Stimulated activated naive CD4-positive, alpha-beta T cell (primary cell): ENCODE measurements at regions not wholly inside any gene's neighbourhood (a gene's known extent, or its start where the extent isn't known, plus 50 kb on each side); places are given as distances from the start of the nearest gene placed in this dataset.

ENCODE experiments used
- DNase-seq, 6 experiments: peaks; one replicate each; lab custom pipeline; 2025; lab: John Stamatoyannopoulos, UW

DNA sequence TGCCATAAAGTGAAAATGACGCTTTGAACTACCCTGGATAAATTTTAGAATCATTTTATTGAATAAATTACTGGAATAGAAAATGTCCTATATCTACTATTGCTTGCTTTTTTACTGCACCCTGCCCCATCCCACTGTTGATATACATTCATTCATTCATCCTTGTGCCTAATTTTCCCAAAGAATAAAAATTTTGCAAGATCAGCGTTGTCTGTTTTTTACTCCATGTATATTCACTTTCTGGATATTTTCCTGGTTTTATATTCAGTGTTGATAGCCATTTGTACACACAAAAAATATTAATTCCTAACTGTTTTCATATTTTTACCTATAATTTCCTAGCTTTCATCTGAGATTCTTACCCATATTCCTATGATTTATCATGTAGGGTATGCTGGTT, 262.9 kb upstream of the MAGI2 start:
- DNase-seq, result no peak

DNA sequence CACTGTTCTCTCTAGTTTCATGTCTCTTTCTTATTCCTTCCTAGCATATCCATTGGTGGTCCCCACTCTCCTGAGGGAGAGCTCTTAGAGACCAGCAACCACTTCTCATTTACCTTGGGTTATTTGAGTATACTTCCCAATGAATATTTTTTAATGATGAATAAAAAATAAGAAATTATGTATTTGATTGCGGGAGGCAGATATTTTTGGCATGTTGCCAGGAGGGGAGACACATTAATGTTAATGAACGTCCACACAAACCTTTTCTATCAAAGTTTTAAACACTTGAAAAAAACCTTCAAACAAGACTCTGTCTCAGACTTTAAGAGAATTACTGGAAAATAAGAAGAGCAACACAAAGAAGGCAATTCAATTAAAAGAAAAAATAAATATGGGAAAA, 260.6 kb upstream of the MAGI2 start:
- DNase-seq, result no peak

DNA sequence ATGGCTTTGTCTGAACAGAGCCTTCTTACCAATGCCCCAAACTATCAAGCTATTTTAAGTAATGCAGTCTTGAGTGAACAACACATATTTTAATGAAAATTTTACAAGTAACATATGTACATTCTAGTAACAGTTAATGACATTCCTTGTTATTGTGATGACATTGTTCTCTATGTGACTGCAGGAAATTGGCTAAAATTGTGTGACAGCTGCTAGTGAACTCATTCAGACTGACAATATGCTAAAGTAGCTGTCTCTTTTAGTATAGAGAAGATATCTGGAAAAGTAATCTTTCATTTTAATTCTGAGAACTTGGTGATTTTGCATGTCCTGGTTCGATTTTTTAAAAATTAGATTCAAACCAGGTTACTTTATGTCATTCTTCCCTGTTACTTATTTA, 259.8 kb upstream of the MAGI2 start:
- DNase-seq, result no peak

DNA sequence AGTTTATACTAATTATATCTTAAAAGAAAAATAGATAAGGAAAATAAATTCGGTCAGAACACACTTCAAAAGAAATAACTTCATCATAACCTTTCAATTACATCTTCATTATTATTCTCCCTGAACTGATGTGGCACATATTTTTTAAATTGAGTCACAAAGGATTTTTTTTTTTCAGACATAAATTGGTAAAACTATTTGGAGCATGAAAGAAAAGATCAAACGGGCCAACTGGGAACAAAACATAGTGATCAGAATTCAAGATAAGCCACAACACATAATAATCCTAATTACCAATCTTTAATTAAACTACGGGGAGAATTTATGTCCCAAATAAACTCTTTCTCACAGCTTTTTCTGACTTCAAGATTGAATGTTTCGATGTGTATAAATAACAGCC, 258.2 kb upstream of the MAGI2 start:
- no peak for DNase-seq

DNA sequence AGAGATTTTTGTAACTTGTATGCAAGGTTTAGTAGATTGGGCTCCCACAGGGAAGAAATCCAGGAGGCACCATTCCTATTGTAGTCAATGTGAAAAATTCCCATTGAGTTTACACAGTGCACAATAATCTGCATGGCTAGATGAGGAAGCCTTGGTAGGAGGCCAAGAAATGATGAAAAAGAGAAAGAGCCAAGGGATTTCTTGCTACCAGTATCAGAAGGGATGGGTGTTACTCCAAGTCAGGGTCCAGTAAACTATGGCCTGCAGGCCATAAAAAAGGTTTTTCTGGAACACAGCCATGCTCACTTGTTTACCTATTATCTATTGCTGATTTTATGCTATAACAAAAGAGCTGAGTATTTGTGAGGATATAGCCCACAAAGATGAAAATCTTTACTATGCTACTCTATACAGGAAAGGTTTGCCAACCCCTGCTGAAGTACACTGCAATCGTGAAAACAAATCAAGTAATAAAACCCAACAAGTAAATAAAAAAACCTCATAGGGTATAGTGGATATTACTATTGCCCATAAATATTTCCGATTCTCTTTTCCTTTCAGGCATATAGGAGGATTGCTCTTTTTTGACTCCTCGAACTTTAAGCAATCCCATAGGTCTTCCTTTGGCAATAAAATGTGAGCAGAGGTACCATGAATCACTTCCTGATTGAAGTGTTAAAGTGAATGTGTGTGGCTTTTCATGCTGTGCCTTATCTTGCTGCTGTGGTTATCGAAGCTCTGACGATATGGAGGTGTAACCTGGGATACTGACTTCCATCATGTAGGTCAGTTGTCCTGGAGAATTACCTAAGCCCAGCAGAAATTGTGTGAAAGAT, 256.3 kb upstream of the MAGI2 start:
- no peak for DNase-seq

DNA sequence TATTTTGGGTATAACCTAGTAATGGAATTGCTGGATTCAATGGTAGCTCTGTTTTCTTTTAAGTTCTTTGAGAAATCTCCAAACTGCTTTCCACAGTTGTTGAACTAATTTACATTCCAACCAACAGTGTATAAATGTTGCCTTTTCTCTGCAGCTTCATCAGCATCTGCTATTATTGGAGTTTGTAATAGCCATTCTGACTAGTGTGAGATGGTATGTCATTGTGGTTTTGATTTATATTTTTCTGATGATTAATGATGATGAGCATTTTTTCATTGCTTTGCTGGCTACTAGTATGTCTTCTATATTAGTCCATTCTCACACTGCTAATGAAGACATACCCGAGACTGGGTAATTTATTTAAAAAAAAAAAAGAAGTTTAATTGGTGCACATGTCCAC, 248.6 kb upstream of the MAGI2 start:
- DNase-seq, result no peak

DNA sequence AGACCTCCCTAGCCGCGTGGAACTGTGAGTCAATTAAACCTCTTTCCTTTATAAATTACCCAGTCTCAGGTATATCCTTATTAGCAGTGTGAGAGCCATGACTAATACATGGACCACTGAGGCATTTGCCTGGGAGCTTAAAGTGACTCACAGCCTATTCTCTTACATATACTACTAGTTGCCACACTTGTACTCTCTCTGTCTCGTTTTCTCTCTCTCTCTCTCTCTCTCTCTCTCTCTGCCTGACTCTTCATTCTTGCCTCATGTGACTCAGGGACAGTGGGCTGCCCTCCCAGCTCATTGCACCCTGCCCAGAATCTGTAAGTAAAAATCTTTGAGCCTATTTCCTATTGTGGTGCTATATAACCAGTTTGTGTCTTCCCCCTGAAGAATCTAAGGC, 238.5 kb upstream of the MAGI2 start:
- no peak for DNase-seq

DNA sequence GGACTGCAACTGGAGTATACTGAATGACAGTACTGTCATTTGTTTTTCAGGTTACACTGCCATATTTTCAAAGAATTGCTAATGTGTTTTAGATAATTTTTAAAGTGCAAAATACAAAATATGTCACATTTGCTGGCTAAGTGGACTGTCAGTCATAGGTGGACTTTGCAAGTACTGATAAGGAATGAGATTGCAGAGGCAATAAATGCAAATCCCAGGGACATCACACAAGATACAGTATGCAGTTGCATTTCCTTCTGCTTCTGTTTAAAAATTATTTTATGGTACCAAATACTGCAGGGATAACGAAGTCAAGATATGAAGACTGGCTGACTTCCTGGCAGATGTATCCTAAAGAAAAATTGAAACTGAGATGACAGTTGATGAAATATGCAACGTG, 237.6 kb upstream of the MAGI2 start:
- DNase-seq, result no peak

DNA sequence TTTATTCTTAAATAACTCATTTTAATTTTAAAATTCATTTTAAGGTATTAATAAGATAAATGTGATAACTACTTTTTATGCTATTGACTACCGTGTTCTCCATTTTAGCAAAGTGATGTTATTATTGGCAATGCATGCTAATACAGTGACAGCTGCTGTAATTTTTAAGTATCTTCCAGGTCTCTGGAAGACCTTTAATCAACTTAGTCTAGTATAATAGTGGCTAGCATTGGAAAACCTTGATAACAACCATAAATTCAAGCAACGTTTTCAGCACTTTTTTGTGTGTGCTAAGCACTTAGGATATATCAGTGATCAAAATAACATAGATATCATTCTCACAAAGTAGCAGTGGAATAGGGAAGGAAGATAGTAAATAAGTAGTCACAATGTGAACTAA, 230.9 kb upstream of the MAGI2 start:
- no peak for DNase-seq

DNA sequence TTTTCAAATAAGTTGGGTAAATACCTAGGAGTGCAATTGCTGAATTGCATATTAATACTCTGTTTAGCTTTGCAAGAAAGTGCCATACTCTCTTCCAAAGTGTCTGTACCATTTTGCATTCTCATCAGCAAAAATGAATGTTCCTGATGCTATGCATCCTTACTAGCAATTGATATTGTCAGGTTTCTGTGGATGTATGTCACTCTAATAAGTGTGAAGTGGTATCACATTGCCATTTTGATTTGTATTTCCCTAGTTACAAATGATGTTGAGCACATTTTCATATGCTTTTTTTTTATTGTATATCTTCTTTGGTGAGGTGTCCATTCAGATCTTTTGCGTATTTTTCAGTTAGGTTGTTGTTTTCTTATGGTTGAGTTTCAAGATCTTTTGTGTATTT, 230.4 kb upstream of the MAGI2 start:
- DNase-seq, result no peak

DNA sequence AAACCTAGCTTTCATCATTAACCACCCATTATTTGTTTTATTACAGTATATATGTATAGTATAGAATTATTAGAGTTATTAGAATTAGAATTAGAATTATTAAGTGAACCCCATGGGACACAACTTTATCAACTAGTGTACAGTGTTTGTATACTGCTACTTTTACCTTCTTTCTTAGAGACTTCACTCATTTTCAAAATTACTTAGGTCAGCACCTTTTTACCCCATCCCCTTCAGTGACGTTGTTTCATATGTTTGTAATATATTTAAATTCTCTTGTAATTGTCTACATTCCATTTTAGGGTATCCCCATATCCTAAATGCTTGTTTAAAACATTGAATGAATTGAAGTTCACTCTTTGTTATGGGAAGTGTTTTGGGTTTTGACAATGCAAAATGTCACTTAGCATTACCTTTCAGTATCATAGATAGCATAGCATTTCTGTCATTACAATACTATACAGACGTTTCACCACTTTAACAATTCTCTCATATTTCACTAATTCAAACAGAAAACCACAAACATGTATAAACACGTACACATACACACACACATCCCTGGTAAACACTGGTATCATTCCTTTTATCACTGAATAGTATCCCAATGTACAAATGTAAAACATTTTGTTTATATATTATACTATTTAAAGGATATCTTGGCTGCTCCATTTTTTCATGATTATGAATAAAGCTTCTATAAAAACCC, 229.9 kb upstream of the MAGI2 start:
- DNase-seq, result no peak

DNA sequence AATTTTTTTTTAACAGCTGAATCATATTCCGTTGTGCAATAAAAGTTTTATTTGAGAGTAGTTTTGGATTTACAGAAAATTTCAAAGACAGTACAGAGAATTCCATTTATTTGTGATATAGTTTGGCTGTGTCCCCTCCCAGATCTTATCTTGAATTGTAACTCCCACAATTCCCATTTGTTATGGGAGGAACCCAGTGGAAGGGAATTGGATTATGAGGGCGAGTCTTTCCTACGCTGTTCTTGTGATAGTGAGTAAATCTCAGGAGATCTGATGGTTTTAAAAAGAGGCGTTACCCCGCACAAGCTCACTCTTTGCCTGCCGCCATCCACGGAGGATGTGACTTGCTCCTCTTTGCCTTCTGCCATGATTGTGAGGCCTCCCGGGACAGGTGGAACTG, 228.0 kb upstream of the MAGI2 start:
- no peak for DNase-seq

DNA sequence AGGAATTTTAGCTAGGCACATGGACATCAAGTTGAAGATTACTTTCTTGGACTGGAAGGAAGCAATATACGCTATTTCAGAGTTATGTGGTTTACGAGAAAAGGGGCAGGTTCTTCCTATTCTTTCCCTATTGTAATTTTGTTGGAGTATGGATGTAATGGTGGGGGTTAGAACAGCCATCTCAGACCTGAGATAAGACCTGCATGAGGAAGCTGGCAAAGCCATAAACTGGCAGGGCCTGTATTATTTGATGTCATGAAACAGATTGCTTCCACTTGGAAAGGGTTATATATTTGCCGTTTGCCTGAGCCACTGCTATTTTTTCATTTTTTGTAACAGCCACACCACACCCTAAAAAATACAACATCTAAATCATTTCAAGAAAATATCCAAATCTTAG, 220.5 kb upstream of the MAGI2 start:
- DNase-seq, result no peak

DNA sequence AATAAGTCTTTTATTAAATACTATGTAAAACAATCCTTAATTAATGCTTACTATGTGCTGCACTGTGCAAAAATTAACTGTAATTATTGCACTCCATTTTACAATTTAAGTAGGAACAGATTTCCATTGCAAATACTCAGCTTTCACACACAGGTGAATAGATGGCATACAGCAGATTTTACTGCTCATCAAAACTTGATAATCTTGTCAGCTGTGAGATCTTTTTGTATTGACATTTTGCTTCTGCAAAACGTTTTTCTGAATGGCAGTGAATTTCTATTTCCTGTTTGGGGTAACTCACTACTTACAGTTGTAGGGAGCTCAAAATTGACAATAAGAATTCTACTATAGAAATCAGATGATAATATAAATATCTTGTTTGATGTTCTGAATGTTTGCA, 220.0 kb upstream of the MAGI2 start:
- no peak for DNase-seq

DNA sequence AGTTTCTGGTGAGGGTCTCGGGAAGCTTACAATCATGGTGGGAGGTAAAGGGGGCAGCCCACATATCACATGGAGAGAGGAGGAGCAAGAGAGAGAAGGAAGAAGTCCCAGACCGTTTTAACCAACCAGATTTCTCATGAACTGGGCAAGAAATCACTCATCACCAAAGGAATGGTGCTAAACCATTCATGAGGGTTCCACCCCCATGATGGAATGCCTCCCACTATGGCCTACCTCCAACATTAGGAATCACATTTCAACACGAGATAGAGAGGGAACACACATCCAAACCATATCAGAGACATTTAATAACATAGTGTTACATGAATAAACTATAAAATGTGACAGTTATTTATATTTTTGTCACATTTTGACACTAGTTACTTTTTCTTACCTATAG, 214.8 kb upstream of the MAGI2 start:
- no peak for DNase-seq

DNA sequence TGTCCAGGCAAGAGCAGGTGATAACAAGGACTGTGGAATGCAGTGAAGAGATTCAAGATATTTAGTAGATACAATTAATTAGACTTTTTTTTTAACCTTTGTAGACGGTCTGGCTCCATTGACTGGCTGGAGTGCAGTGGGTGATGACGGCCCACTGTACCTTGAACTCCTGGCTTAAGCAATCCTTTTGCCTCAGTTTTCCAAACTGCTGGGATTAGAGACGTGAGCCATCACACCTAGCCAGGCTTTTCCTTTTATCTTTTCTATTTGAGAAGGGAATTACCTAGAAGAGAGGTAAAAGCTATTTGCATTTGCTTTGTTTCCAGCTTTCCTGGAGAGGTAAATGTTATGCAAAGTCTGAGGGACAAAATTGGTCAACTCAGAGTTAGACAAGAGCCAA, 213.0 kb upstream of the MAGI2 start:
- DNase-seq, result no peak

DNA sequence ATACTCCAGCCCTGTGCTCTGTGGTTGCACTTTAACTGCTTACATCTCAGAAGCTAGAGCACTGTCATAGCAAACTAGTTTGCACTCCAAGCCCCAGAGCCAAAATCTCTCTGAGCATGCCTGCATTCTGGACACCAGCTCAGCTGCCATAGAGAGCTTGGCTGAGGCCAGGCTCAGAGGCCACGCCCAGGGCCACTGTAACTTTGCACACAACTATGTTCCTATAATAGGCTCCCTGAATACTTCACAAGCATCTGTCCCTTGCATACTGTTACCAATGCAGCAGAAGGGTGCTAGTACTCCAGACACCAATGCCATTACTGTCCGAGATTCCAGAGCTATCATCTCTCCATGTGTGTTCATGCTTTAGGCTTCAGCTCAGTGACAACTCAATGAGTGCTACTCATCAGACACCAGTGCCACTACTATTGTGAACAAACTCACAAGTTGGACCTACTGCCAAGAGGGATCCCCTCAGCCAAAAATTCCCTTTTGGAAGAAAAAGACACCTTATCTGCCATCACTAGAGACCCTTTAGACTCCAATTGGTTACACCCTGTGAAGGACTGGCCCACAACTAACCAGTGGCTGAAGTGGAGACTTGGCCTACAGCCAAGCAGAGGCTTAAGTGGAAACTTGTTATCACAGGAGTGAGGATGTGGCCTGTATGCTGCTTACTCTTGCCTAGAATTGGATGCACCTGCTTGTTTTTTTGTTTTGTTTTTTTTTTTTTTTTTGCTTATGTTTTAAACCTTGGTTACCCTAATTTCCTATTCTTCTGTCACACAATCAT, 211.6 kb upstream of the MAGI2 start:
- DNase-seq, result no peak

DNA sequence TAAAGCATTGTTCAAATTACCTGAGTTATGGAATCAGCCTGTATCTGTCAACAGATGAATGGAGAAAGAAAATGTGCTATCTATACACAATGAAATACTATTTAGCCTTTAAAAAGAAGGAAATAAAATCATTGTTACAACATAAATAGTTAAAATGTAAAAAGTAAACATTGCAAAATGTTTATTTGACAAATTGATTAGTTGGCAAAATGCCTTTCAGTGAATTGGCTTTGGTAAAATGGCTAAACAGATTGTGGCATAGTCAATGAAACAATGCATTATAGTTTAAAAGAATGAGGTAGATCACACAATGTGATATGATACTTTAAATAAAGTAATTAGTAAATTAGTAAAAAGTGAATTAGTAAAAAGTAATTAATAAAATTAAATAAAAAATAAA, 204.8 kb upstream of the MAGI2 start:
- no peak for DNase-seq

DNA sequence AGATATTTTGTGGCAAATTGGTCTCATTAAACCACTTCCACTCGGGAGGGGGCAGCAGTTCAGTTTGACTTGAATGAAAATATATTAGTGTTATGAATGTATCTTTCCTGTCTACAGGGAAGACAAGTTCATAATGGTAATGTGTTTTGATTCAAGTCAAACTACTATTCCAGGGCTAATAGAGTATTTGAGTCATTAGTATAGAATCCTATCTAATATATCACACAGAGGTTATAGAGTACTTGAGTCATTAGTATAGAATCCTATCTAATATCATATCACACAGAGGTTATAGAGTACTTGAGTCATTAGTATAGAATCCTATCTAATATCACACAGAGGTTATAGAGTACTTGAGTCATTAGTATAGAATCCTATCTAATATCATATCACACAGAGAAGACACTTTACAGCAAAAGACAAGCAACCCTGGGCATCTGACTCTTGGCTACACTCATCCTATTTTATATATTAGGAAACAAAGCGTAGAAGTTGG, 199.7 kb upstream of the MAGI2 start:
- no peak for DNase-seq

DNA sequence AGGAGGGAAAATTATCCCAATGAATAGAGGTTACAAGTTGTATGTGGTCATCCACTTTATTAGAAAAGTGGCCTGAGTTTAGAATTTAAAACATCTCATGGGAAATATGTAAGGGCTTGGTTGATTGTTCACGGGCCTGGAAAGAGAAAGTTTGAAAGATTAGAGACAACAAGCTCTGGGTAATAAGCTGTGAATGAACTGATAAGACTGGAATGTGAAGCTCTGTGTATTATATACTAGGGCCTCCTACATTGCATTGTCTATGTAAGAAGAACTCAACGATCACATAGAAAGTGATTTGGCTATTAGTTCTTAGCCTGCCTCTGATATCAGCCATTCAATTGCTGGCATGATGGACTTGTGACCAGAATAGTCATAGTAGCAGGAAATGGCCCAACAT, 199.2 kb upstream of the MAGI2 start:
- no peak for DNase-seq

DNA sequence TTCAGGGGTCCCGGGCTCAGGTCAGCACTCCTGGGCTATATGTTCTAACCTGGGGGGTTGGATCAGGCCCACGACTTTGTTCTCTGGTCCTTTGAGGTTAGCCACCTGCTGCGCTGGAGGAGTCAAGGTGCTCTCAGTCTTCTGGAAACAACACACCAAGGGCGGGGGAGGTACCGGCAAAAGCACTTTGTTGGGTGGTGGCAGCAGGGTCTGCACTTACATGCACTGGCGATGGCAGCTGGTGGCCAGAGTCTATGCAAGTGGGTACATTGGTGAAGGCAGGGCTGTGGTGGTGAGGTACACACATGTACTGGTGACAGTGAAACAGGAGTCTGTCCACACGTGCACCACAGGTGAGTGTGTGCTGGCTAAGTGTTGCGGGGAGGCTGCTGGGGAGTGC, 194.2 kb upstream of the MAGI2 start:
- DNase-seq, result no peak

DNA sequence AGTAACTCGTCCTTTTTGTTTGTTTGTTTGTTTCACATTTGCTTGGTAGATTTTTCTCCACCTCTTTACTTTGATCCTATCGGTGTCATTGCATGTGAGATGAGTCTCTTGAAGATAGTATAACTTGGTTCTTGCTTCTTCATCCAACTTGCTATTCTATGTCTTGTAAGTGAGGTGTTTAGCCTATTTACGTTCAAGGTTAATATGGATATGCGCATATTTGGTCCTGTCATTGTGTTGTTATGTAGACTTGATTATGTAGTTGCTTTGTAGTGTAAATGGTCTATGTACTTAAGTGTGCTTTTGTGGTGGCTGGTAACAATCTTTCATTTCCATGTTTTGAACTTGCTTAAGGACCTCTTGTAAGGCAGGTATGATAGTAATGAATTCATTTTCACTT, 192.8 kb upstream of the MAGI2 start:
- no peak for DNase-seq

DNA sequence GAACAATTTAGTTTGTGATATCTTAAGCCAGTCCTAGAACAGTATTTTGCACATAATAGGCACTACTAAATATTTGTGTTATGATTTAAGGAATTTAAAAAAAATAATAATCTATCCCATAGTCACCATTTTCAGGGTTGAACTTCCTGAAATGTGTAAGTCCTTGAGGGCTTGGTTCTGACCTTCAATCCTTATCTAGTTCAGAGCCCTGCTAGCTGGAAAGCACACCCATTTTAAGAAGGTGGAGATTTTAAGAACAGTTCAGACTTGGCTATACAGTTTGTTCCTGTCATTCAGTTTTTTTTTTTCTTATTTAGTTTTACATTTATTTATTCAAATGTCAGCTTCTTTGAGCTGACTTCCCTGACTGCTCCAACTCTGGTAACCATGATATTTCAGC, 183.4 kb upstream of the MAGI2 start:
- no peak for DNase-seq
